GM18526 (cell line): ENCODE measurements at regions not wholly inside any gene's neighbourhood (a gene's known extent, or its start where the extent isn't known, plus 50 kb on each side); places are given as distances from the start of the nearest gene placed in this dataset.

Experiments
- POLR2A ChIP-seq: IDR thresholded peaks from 3 replicates; pipeline ENCODE4 v1.6.1; 2011; ENCODE audit not compliant: insufficient read length; ENCODE audit errors: extremely low read depth

DNA sequence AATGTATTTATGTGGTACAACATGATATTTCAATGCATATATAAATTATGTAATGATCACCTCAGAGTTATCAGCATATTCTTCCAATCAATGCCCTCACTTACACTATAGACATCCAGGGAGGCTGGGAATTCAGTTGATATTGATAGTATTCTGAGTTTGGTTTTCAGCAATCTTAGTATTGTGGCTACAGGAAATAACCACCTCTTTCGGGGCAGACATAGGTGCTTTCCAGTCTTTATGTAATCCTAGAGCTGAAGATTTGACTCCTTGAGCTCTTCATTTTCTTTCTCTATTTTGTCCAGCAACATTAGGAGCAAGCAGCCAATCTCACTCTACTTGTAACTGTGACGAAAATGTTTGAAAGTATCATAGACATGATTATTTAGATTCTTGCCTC, 712.7 kb upstream of the KIRREL3 start:
- no peak for TF ChIP-seq POLR2A

GRCh38 chr11:127711748-127712147, 711.2 kb upstream of the KIRREL3 start:
- TF ChIP-seq POLR2A, result no peak

DNA sequence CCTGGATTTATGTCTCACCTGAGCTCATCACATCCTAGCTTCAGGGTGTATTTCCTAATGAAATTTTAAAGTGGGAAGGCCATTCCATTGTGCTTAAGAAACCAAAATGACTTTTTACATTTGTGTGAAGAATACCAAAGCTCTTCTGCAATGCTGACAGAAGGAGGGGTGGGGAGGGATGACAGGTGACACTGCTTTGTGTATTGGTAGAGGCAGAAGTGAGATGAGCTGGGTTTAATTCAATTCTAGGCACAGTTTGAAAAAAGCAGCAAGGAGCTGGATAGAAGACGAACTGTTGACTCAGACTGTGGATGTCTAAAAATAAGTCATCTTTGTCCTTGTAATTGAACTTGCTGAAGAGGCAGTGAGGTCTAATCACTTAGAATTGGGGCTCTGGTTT, 710.3 kb upstream of the KIRREL3 start:
- no peak for TF ChIP-seq POLR2A

DNA sequence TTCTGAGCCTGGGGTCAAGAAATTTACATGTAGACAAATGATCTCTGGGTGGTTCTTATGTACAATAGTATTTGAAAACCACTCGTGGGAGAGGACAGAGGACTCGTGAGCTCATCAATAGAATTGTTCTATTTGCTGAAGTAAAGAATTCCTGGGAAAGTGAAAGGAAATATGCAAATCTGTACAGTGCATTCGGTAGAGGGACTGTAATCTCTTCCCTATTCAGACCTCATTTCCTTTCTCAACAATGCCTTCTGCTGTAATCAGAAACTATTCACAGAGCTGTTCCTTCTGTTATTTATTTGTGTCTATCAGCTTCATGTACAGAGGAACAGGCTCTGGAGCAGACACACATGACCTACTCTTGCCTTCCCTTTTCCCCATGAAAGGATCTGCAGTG, 709.4 kb upstream of the KIRREL3 start:
- TF ChIP-seq POLR2A, result no peak

DNA sequence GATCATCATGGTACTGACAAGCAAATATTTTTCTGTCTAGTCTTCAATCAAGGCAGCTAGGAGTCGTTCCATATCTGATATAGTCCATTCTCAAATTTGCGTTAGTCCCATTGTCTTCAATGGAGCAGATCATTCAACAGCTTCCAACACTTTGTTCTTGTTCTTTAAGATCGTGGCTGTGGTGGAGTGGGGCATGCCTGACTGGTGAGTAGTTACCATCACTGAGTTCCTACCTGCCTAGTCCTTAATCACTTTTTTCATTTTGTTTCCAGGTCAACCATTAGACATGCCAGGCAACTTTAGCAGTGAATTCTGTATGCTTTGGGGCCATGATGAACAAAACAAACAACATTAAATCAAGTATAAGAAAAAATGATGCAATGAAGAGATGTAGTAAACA, 693.1 kb upstream of the KIRREL3 start:
- TF ChIP-seq POLR2A, result no peak

DNA sequence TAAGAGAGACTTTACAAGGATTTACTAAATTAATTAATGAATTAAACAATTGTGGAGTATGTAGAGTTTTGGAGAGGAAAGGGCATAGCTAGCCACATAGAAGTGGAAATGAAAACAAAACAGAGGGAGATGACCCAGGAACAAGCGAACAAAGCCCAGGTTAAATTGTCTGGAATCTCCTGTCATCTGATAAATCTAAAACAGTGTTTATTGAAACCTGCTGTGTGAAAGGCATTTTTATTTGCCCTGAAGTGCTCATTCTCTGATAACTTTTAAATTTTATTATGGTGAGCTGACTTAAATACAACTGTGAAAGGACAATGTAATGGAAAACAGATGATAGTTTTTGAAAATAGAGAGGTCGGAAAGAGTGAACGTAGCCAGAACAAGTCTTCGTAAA, 682.8 kb upstream of the KIRREL3 start:
- TF ChIP-seq POLR2A, result no peak

DNA sequence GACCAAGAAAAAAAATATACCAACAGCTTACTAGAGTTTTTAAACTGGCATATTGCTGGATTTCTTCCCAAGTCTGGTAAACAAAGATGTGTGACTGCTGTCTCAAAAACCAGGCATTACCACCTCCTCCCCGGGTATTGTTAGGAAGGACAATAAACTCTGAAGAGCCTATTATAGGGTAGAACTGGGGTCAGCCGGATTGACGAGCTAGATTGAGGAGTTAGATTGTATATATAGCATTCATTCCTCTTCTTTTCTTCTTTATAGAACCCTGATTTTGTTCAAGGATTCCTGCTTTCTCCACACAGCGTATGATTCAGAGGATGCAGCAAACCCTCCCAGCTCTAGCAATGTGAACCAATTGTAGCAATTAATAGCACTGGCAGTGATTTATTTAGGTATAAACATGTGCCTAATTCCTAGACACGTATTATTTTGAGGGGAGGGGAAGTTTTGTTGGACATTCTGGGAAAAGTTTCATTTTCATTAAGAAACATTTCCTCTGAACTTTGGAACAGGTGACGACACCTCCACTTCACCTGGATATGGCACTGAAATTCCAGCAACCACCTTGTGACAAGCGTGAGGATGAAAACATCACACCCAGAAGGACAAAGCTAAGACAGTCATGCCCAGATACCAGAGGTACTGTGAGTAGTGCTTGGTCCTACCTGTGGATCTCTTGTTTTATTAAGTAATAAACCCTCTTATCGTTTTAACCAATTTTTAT, 679.4 kb upstream of the KIRREL3 start:
- no peak for TF ChIP-seq POLR2A

DNA sequence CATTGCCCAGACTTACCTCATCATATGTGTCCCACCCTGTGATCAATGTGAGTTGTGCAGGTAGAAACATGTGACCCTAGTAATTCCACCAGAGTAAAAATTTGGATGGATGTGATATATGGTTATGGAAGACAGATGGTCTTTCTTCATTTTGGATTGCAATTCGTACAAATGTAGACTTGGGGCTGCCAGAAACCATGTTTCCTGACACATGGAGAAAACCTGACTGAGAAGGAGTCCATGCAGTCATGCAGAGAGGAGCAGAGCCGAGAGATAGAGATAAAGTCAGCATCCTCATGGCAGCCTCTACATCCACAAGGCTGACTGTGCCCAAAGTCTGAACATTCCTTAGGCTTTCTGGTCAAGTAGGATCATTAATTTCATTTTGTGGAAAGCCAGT, 678.1 kb upstream of the KIRREL3 start:
- no peak for TF ChIP-seq POLR2A

DNA sequence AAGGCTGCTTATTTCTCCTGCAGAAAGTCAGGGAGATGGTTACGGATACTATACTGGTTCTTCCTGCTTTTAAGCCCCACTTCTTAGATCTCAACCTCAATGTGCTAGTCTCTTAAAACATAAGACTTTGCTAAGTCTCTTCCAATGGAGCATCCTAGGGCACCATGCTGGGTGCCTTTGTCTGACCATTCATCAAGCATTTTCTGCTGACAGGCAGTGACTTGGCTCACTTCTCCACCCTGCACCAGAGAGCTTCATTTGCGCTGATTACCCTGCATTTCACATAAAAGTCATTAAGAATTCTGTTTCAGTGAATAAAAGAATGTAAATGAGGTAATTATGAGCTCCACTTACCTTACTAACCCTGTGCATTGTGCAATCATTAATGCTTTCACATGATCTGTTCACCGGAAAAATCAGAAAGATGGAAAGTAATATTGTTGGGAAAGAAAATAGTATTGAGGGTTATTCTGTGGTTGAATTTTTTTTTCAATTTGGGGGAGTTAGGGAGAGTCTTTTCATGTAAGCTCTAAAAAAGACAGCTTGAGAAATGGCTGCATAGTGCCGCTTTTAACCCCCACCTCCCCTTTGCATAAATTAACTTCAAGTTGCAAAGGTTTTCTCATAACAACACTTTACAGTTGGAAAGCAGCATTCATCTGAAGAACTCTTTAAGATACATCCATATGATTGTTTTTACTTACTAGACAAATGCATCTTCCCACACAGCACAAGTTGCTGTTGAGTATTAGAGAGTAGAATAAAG, 677.3 kb upstream of the KIRREL3 start:
- no peak for TF ChIP-seq POLR2A

GRCh38 chr11:127675581-127675980, 675.0 kb upstream of the KIRREL3 start:
- TF ChIP-seq POLR2A, result no peak

GRCh38 chr11:127674754-127675153, 674.2 kb upstream of the KIRREL3 start:
- no peak for TF ChIP-seq POLR2A

- TF ChIP-seq POLR2A, result no peak
These were observed 670.0 kb upstream of the KIRREL3 start for GRCh38 chr11:127670374-127671119.

DNA sequence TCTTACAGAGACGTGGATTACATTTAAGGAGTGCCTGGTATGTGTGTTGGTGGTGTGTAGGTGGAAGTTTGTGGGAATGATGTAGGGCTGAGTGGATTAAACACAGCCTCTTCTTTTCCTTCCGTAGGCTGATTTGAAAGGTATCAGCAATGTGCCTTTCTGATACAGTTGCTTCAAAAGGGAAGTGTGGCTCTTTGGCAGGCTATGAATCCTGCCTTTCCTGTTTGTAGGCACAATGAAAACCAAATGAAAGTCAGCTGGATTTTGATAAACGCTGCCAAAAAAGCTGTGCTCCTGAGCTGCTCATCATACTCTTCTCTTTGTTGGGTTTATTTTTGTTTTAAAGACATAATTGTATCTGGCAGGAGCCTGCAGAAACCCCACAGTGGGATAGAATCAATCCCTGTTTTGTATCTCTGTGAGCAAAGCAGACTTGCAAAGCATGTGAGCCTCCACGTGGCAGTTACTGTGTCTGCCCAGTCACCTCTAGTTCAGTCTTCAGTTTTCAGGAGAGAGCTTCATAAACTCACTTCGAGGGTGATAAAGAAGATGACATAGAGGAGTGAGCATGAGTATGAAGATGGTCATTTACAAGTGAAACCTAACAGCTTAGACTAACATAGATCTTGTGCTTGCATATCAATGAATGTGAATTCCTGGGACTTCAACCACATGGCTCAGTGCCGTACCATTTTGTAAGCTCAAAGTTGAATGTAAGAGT, 655.7 kb upstream of the KIRREL3 start:
- TF ChIP-seq POLR2A, result no peak

DNA sequence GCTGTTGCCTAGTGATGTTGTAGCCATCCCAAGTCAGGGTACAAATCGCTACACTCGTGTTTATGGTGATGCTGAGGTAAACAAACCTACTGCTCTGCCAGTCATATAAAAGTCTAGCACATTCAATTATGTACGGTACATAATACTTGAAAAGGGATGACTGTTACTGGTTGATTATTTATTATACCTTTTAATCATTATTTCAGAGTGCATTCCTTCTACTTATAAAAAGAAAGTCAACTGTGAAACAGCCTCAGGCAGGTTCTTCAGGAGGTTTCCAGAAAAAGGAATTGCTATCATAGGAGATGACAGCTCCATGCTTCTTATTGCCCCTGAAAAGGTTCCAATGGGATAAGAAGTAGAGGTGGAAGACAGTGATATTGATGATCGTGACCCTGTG, 652.5 kb upstream of the KIRREL3 start:
- TF ChIP-seq POLR2A, result no peak

GRCh38 chr11:127651888-127652221, 651.3 kb upstream of the KIRREL3 start:
- TF ChIP-seq POLR2A, result no peak
